ENCODE measurements at regions not wholly inside any gene's neighbourhood (a gene's known extent, or its start where the extent isn't known, plus 50 kb on each side); places are given as distances from the start of the nearest gene placed in this dataset.
A peak's percentile ranks its signal among the peaks of the same experiment; 100 is the strongest.

DNA sequence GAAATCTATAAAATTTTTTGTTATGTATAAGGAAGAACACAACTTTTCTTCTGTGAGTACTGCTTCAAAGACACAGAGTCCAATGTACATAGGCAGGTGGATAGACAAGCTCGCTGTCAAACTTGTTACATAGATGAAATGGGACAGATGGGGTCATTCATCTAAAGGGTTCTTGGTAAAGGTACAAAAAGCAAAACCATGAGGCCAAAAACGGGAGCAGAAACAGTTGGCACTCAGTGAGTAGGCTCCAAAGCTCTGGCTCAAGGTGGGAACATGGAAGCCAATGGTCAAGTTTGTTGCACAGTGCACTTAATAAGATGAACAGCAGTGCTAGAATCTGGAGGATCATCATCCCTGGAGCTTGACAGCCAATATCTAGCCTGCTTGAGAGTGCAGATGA, 979.0 kb upstream of the EEF2KMT start:
- H3K4me1 ChIP-seq (ENCODE audit: insufficient read depth) = no peaks in the 10 kb centered on the region
- Mint-ChIP-seq H3K27me3 (ENCODE audit: insufficient read depth, low read depth, poor library complexity) (no peaks in the 10 kb centered on the region), H3K9me3 (peaks cover 7% of the 10 kb centered on the region), H3K27ac (no peak overlapping the region), H3K4me1 (peaks cover 3% of the 10 kb centered on the region; the same call in 1 of the 3 replicates), H3K36me3 (ENCODE audit: low read depth) (peaks cover 7% of the 10 kb centered on the region), H3K4me3 (no peak overlapping the region)
- no peaks in the 10 kb centered on the region for H3K79me2 ChIP-seq (replicated peaks; ENCODE audit: insufficient read depth)
- no peak overlapping the region for H3K4me2 ChIP-seq
- no peak overlapping the region for H3K4me3 ChIP-seq
- no peaks in the 10 kb centered on the region for H3K9me2 ChIP-seq (ENCODE audit: insufficient read depth)
- DNase-seq (ENCODE audit: low spot score) (no peak), ATAC-seq (no peak)
- H4K20me1 ChIP-seq (replicated peaks; ENCODE audit: insufficient read depth) = no peaks in the 10 kb centered on the region
- TF ChIP-seq EZH2phosphoT487 (IDR thresholded peaks at IDR 0.05; ENCODE audit: unreplicated experiment) (no peak), POLR2AphosphoS5 (IDR thresholded peaks at IDR 0.05; ENCODE audit: low read depth) (no peak), EZH2 (IDR thresholded peaks at IDR 0.05; ENCODE audit: low read depth, unreplicated experiment) (no peak)
- TF ChIP-seq, protein P1, sequence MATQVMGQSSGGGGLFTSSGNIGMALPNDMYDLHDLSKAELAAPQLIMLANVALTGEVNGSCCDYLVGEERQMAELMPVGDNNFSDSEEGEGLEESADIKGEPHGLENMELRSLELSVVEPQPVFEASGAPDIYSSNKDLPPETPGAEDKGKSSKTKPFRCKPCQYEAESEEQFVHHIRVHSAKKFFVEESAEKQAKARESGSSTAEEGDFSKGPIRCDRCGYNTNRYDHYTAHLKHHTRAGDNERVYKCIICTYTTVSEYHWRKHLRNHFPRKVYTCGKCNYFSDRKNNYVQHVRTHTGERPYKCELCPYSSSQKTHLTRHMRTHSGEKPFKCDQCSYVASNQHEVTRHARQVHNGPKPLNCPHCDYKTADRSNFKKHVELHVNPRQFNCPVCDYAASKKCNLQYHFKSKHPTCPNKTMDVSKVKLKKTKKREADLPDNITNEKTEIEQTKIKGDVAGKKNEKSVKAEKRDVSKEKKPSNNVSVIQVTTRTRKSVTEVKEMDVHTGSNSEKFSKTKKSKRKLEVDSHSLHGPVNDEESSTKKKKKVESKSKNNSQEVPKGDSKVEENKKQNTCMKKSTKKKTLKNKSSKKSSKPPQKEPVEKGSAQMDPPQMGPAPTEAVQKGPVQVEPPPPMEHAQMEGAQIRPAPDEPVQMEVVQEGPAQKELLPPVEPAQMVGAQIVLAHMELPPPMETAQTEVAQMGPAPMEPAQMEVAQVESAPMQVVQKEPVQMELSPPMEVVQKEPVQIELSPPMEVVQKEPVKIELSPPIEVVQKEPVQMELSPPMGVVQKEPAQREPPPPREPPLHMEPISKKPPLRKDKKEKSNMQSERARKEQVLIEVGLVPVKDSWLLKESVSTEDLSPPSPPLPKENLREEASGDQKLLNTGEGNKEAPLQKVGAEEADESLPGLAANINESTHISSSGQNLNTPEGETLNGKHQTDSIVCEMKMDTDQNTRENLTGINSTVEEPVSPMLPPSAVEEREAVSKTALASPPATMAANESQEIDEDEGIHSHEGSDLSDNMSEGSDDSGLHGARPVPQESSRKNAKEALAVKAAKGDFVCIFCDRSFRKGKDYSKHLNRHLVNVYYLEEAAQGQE (IDR thresholded peaks at IDR 0.05; ENCODE audit: unreplicated experiment) = no peak
- H3K36me3 ChIP-seq (ENCODE audit: insufficient read depth) = peaks cover 3% of the 10 kb centered on the region; the same call in 1 of the 2 replicates
- H3K27ac ChIP-seq (ENCODE audit: low read depth) = no peak overlapping the region
- no peak overlapping the region for H2AFZ ChIP-seq
- no peaks in the 10 kb centered on the region for H3K27me3 ChIP-seq (ENCODE audit: insufficient read depth)
- no peaks in the 10 kb centered on the region for H3F3A ChIP-seq (replicated peaks; ENCODE audit: low read depth)

DNA sequence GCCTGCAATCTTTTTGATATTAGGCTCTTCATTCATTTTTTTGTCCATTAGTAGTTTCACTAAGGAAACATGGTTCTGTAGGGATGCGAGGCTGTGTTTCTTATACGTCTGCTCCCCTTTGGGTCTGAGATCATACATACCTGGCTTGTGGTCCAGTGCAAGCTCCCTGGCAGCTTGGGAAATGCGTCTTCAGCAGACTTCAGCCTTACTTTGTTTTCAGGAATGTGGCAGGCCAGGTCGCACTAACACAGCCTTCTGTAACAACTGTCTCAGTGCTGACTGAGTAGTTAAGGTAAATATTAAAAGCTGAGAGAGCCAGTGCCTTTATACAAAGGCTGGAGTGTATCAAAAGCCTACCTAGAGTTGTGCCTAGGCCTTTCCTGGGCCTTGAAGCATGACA, 970.5 kb upstream of the EEF2KMT start:
- DNase-seq (ENCODE audit: low spot score) = peak; percentile 21
- Histone ChIP-seq H3K4me1 (ENCODE audit: insufficient read depth) (no peaks in the 10 kb centered on the region), H3K27me3 (ENCODE audit: insufficient read depth) (no peaks in the 10 kb centered on the region), H3F3A (replicated peaks; ENCODE audit: low read depth) (no peaks in the 10 kb centered on the region), H3K4me3 (no peak overlapping the region), H3K79me2 (replicated peaks; ENCODE audit: insufficient read depth) (no peaks in the 10 kb centered on the region), H3K4me2 (no peak overlapping the region), H4K20me1 (replicated peaks; ENCODE audit: insufficient read depth) (no peaks in the 10 kb centered on the region), H3K36me3 (ENCODE audit: insufficient read depth) (peaks cover 3% of the 10 kb centered on the region; the same call in 1 of the 2 replicates), H3K27ac (ENCODE audit: low read depth) (no peak overlapping the region), H2AFZ (no peak overlapping the region), H3K9me2 (ENCODE audit: insufficient read depth) (no peaks in the 10 kb centered on the region)
- Mint-ChIP-seq H3K9me3 (peaks cover 8% of the 10 kb centered on the region), H3K4me1 (peaks cover 7% of the 10 kb centered on the region; the same call in 2 of the 3 replicates), H3K4me3 (no peak overlapping the region), H3K27me3 (ENCODE audit: insufficient read depth, low read depth, poor library complexity) (no peaks in the 10 kb centered on the region), H3K27ac (no peak overlapping the region), H3K36me3 (ENCODE audit: low read depth) (peaks cover 8% of the 10 kb centered on the region)
- peak; percentile 78 for ATAC-seq
- TF ChIP-seq EZH2phosphoT487 (IDR thresholded peaks at IDR 0.05; ENCODE audit: unreplicated experiment) (no peak), NANOG (IDR thresholded peaks at IDR 0.05; ENCODE audit: borderline replicate concordance) (no peak), JUNB (IDR thresholded peaks at IDR 0.05; ENCODE audit: unreplicated experiment) (no peak), EZH2 (IDR thresholded peaks at IDR 0.05; ENCODE audit: low read depth, unreplicated experiment) (no peak), STAT1 (IDR thresholded peaks at IDR 0.05; ENCODE audit: unreplicated experiment) (no peak), CREB1 (CRISPR knock-in tag; IDR thresholded peaks at IDR 0.05; ENCODE audit: low read depth) (no peak), ZNF114 (CRISPR knock-in tag; IDR thresholded peaks at IDR 0.05) (no peak), POLR2AphosphoS5 (IDR thresholded peaks at IDR 0.05; ENCODE audit: low read depth) (no peak), ZNF331 (CRISPR knock-in tag; IDR thresholded peaks at IDR 0.05; ENCODE audit: low read depth) (no peak)
- TF ChIP-seq, protein P2, sequence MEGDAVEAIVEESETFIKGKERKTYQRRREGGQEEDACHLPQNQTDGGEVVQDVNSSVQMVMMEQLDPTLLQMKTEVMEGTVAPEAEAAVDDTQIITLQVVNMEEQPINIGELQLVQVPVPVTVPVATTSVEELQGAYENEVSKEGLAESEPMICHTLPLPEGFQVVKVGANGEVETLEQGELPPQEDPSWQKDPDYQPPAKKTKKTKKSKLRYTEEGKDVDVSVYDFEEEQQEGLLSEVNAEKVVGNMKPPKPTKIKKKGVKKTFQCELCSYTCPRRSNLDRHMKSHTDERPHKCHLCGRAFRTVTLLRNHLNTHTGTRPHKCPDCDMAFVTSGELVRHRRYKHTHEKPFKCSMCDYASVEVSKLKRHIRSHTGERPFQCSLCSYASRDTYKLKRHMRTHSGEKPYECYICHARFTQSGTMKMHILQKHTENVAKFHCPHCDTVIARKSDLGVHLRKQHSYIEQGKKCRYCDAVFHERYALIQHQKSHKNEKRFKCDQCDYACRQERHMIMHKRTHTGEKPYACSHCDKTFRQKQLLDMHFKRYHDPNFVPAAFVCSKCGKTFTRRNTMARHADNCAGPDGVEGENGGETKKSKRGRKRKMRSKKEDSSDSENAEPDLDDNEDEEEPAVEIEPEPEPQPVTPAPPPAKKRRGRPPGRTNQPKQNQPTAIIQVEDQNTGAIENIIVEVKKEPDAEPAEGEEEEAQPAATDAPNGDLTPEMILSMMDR (conservative IDR thresholded peaks at IDR 0.05; ENCODE audit: low read depth in 2 of 2) = no peak
- TF ChIP-seq, protein P1 (IDR thresholded peaks at IDR 0.05; ENCODE audit: unreplicated experiment) = no peak
- TF ChIP-seq, protein P3, sequence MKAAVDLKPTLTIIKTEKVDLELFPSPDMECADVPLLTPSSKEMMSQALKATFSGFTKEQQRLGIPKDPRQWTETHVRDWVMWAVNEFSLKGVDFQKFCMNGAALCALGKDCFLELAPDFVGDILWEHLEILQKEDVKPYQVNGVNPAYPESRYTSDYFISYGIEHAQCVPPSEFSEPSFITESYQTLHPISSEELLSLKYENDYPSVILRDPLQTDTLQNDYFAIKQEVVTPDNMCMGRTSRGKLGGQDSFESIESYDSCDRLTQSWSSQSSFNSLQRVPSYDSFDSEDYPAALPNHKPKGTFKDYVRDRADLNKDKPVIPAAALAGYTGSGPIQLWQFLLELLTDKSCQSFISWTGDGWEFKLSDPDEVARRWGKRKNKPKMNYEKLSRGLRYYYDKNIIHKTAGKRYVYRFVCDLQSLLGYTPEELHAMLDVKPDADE (IDR thresholded peaks at IDR 0.05) = no peak
